ENCODE measurements at regions not wholly inside any gene's neighbourhood (a gene's known extent, or its start where the extent isn't known, plus 50 kb on each side); places are given as distances from the start of the nearest gene placed in this dataset.

DNA sequence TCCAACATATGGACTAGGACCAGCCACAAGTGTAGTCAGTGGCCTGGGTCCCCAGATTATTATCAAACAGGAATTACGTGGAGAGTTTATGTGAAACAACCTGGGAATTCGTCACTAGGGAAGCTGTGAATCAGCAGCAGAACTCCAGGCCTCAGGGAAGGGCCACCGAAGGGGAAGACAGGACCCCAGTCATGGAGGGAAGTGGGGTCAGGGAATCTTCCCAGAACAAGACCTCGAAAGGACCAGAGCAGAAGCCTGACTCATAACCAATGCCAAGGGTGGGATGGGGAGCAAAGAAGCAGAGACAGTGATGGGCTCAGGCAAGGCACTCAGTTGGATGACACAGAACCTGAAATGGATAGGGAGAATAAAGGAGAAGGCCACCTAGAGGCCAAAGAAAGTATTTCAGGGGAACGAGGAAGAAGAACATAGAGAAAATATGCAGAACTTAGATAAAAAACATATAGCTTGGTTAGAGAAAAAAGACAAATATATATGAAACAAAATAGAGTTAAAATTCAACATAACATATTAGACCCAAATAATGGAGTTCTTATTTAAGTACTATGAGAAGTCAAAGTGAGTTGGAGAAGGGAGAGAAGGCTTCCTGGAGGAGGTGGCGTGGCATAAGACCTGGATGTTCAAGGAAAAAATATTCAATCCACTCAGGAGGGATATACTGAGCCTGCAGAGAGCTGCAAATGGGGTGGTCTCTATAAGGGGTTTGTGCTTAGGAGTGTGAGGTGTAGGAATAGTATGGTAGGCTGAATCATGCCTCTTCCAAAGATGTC, 66.7 kb upstream of the CAST start:
- DNase-seq: no peak

GRCh38 chr5:96597438-96598020, 64.6 kb upstream of the CAST start:
- DNase-seq: peak; percentile 31

DNA sequence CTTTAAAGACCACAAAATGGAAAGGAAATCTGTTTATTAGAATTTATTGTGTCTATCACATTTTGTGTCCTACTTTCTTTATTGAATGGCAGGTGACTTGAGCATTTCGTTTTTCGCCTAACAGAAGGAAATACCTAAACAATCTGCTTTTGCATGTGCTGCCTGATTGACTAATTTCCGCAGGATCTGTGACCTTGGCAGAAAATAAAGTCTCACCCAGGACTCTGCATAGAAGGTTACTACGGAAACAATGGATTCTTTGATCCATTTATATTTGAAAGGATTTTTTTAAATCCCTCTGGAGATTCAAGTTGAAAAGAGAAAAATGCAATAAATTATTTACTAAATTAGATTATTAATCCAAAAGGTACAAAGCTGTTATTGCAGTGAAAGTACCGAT, 61.0 kb upstream of the CAST start:
- no peak for DNase-seq

GRCh38 chr5:96601715-96602244, 60.4 kb upstream of the CAST start:
- DNase-seq: peak; percentile 59

- no peak for DNase-seq
Observed at GRCh38 chr5:96602776-96603175, 59.4 kb upstream of the CAST start.

DNA sequence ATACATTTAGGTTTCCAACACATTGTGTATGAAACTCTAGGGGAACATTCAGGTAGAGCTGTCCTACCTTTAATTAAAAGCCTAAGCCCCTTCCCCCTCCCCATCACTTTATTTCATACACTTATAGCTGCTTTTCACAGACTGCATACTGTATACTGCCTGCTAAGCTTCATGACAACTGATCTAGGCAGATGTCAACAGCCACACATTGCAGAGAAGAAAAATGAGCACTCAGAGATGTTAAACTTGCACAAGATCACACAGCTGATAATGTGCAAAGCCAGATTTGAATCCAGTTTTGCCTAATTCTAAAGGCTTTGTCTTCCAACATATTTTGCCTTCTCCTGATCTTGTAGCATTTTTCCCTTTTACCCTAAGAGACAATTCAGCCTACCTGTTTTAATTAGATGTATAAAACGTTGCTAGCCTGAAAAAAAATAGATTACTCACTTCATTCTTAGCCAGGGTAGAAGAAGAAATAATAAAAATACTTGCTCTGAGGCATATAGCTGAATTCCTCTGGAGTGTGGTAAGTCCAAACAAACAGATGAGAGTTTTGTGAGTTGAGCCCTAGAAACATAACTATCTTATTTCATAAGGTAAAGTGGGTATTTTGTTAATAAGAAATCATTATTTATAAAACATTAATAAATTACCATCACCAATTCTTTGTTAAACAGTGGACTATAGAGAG, 56.9 kb upstream of the CAST start:
- DNase-seq: no peak

- DNase-seq: no peak
Observed at GRCh38 chr5:96609369-96609768, 52.8 kb upstream of the CAST start.

DNA sequence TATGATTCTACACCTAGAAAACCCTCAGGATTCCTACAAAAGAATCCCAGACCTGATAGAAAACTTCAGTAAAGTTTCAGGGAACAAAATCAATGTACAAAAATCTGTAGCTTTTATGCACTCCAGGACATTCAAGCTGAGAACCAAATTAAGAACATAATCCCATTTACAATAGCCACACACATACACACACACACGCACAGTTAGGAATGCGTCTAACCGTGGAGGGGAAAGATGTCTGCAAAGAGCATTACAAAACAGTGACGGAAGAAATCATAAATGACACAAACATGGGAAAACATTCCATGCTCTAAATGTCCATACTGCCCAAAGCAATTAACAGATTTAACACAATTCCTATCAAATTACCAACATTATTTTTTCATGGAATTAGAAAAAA, 51.4 kb upstream of the CAST start:
- DNase-seq: no peak

DNA sequence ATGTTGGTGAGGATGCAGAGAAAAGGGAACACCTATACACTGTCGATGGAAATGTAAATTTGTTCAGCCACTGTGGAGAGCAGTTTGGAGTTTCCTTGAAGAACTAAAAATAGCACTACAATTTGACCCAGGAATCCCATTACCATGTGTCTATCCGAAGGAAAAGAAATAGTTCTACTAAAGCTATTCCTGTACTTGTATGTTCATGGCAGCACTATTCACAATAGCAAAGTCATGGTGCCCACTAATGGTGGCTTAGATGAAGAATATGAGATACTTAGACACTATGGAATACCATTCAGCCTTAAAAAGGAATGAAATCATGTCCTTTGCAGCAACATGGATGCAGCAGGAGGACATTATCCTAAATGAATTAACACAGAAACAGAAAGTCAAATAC, 50.2 kb upstream of the CAST start:
- DNase-seq: no peak
